ENCODE measurements at regions not wholly inside any gene's neighbourhood (a gene's known extent, or its start where the extent isn't known, plus 50 kb on each side); places are given as distances from the start of the nearest gene placed in this dataset.
A peak's percentile ranks its signal among the peaks of the same experiment; 100 is the strongest.

DNA sequence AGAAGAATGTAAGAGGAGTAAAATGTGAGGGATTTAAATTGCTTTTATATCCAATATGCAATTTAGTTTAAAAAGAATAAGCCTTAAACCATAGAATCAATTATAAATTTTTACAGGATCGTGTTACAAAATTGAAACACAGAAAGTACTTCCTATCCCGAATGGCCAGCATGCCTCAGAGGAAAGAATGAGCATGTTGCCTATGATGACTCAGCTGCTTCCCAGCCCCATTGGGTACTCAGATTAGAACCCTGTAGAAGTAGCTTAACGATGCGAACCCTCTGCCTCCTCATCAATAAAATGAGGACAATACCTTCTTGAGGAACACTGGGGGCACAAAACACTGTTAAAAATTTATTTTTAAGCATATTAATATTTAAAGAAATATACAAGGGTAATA is 113.4 kb upstream of the CDK1 start:
- DNase-seq (ENCODE audit: low spot score), result no peak

DNA sequence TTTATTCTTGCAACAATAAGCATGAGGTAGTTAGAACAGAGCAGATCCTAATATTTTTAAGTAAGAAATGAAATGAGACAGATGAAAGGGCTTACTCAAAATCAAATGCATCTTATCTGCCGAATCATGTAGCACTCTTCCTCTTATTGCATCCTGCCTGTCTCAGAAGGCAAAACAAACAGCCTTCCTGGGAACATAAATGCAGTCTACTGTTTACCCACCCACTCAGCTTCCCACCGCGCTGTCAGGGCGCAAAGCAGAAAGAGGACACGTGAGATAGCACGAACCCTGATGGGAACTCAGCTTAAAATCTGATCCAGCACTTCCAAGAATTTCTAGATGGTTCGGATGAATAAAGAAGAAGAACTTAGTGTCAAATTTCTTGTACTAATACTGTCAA is 114.4 kb upstream of the CDK1 start:
- DNase-seq (ENCODE audit: low spot score), result no peak

DNA sequence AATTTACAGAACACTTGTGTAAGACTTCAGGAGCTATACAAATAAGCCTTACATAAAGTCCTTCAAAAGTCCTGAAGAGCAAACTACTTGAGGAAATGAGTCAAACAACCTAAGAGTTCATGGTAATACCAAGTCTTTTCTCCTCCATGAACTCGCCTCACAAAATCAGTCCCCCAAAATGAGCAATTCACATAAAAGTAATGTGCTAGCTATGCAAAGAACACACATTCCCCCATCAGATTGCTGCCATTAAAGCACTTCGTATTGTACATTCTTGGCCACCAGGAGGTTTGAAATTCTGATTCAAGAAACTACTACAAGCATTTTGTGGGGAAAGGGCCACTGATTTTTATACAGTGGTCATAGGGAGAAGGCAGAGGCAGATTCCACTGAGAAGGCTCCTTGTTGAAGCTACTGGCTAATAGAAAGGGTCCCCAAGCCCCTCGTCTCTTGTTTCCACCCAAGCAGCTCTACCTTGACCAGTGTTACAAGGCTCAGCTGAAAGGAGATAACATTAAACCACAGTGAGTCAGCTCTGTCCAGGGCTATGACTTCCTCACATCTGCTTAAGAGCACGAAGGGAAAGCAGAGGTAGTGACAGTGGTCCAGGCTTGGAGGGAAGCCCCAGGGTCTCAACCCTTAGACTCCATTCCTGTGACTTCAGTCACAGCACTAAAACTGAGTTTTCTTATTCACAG is 115.2 kb upstream of the CDK1 start:
- peak; percentile 7 for DNase-seq (ENCODE audit: low spot score)

DNA sequence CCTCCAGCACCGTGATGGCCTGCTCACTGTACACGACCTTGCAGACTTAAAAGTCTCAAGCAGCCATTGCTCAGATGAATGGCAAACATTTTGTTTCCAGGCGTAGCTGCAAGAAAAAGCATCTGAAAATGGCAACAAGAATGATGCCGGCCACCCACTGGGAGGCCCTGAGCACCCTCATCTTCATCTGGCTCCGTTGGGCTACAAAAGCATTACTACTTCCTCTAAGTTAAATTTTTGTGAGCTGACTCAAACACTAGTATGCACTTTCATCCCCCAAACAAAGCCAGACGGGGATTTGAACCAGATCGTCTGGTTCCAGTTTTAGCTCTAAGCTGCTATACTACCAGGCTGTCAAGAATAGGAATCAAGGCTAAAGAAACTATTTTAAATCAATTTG is 116.6 kb upstream of the CDK1 start:
- no peak for DNase-seq (ENCODE audit: low spot score)

DNA sequence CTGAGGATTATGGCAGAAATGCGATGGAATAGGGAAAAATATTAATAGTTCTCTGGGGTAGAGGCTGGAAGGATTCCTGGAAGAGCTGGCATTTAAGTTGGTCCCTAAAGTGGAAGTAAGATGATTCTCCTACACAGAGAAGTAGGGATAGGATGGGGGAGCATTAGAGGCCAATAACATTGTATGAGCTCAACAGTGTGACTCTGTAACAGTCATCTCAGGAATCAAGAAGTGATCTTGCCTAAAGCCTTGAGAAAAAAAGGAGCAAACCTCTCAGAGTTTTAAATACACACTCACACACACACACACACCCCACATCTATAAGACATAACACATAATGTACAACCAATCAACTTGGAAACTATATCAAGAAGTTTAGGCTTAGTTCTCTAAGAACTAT is 117.7 kb upstream of the CDK1 start:
- DNase-seq (ENCODE audit: low spot score), result no peak

DNA sequence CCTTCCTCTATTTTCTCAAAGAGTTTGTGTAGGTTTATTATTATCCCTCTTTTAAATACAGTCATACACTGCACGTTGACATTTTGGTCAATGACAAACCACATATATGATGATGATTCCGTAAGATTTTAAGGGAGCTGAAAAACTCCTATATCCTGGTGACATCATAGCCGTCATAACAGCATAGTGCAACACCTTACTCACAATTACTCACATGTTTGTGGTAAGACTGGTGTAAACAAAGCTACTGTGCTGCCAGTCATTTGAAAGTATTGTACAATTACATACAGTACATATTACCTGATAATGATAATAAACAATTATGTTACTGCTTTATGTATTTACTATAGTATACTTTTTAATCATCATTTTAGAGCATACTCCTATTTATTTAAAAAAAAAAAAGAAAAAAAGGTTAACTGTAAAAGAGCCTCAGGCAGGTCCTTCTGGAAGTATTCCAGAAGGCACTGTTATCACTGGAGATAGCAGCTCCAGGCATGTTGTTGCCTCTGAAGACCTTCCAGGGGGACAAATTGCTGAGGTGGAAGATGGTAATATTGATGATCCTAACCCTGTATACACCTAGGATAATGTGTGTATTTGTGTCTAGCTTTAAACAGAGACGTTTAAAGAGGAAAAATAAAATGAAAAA is 123.3 kb upstream of the CDK1 start:
- DNase-seq (ENCODE audit: low spot score), result no peak

DNA sequence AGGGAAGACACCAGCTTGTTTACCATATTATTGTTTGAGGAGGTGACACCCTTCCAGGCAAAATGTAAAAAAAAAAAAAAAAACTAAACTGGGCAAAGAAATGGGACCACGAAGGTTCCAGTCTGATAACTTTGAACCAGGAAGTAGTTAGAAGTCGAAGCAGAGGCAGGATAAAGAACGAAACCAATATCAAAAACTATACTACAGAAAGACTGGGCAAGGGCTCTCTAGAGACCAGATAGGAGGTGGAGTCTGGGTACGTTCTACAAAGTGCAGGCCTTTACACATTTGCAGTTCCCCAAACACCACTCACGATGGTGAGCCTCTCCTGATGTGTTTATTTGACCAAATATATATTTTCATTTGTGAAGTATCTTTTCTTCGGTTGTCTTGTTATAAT is 125.7 kb upstream of the CDK1 start:
- DNase-seq (ENCODE audit: low spot score), result no peak

DNA sequence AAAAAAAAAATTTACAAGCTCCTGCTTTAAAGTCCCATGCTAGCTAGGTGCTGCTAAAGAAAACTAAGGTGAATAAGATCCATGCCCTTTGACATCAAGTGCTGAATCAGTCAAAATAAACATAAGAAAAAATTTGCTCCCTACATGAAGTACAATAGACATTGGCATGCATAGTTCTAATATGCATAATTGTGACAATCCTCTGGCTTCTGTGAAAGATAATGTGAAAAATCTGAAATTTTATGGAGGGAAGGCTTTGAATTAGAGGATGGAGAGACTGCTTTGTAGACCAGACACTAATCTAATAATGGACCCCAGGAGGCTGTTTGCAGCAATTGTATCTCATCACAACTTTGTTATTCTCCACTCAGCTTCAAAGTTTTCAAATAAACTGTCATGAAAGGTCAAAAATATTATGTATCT is 127.9 kb upstream of the CDK1 start:
- DNase-seq (ENCODE audit: low spot score), result no peak

DNA sequence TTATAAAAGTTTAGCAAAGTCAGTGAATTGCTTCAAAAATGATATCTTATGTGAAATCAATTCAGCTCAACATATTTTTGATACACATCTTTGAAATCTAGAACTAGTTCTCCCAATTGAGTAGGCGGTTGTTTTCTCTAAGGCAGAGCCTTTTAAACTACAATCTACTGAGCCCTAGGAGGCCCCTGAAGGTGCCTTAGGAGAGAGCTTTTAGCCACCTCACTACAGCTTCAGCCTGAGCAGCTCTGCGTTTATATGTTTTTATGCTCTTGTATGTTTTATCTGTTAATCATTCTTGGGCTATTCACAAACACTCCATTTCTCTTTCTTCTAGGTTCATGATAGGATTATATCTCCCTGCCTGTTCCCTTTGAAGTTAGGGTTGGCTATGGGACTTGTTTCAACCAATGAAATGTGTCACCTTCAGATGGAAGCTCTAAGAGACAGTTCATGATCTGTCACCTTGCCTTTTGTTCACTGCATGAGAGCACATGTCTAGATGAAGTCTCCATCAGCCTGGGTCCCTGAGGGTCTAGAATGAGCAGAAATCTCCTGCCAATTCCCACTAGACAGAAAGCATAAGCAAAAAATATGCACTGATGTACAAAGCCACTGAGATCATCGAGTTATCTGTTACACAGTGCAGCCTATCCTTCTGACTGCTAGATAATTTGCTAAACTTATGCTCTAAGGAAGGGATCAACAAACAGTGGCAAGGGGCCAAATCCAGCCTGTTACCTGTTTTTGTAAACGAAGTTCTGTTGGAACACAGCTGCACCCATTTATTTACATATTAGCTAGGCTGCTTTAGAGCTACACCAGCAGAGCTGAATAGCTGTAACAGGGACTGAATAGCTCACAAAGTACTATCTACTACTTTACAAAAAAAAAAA is 128.5 kb upstream of the CDK1 start:
- no peak for DNase-seq (ENCODE audit: low spot score)

DNA sequence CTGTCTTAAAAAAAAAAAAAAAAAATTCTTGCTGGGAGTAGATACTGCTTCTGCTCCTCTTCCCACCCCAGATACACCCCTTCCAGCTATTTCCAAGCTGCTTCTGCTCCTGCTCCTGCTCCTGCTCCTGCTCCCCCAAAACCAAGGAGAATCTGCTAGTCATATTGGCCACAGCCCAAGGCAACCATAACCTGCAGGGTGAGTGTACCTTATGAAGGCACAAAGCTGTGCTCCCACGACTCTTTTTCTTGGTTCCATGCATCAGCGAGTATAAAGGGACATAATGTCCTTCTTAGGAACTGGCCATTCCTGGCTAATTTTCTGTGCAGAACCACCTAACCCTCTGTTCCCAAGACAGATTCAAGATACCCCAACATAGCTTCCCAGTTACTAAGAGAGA is 129.5 kb upstream of the CDK1 start:
- no peak for DNase-seq (ENCODE audit: low spot score)

DNA sequence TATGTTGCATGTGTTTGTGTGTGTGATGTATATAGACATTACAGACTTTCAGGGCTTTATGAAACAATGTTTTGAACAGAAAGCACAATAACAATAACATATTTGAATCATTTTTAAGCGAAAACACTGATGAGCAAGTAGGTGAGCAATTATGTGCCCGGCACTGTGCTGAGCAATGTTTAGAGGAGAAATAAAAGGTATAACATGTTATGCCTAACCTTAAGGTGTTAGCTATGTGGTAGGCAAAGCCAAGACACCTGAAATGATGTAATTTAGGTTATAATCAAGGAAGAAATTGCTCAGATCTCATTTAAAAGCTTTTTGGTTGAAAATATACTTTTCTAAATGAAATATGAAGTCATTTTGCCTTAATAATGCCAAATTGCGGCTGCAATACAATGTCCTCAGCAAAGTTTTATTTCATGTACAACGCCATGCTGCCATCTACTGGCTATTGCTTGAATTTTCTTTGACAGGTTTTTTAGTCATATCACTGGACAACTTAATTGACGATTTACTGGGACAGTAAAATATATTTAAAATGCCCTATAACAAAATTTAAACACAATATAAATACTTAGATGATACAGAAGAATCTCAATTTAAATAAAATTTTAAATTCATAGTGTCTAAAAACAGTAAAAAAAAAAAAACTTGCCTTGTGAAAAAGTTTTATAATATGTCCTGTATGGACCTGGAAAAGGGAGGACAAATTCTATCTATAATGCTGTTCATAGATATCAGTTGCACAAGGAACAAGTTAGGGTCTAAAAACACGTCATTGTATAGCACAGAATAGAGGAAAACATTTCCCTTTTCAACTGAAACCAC is 131.1 kb upstream of the CDK1 start:
- peak; percentile 75 for DNase-seq (ENCODE audit: low spot score)

DNA sequence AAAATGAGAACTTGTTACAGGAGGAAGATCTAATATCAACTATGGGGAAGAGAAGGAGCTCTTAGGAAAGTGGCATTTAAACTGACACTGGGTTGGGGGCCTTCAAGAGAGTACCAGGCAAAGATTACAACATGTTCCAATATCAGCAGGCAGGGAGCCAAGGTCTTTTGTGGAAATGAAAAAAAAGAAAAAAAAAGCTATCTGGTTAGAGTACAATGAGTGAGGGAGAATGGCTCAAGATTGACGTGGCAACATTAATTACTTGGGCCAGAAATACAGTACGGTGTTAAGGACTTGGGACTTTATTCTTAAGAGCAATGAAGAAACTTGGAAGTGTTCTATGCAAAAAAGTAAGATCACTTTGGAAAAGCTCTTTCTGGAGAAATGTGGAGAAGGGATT is 132.3 kb upstream of the CDK1 start:
- DNase-seq (ENCODE audit: low spot score), result no peak

DNA sequence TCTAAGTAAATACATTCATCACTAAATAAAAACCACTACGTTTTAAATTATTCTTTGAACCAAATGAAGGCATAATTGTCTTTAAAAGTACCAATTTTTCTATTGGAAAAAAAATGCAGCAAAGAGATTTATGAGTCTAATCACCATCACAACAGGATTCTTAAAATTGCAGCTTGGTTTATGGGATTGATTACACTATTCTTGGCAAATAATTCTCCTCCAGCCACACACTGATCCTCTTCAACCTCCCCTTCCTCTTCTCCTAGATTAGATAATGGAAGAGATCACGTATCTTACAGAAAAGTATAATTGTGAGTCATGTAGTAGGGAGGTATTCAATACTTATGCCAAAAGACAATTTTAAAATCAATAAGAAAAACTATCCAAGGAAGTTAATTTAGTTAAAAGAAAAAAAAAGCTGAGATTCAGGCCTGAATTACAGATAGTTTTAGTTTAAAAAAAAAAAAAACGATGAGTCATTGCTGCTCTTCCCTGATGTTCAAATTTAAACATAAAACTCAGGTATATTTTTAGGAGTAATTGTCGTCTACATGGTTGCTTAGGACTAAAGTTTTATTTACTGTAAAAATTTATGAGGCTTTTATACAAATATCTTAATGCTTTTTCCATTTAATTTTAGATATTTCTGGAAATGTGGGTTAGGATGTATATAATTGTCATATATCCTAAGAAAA is 133.7 kb upstream of the CDK1 start:
- no peak for DNase-seq (ENCODE audit: low spot score)

DNA sequence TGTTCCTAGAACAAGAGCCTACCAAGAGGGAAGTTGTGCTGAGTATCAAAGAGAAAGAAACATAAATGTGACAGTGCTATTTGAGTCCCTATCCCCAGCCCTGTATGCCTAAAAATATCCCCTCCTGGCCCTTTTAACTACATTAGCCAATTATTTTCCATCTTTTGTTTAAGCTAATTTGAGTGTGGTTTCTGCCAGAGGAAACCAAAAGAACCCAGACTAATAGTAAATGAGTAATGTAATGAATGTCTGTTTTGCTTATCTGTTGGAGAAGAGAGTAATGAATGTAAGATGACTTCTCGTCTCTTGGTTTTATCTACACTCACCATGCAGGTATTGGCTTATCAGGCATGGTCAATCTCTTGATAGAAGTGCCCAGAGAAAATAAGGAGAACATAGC is 134.4 kb upstream of the CDK1 start:
- DNase-seq (ENCODE audit: low spot score), result no peak

DNA sequence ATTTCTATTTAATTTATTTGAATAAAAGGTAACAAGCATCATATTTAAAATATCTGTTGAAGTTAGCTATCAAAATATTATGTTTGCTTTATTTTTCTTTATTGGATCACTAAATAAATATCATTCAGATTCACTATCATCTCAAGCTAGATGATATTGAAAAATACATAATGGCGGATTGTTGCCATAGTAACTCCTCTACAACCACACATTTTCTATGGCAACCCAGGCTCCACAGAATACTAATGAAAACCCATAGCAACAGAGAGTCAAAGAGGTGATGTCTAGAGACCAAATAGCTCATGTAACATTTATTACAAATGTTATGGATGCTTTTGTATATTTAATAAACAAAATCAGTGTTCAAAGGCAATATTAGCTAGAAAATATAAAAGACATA is 148.9 kb upstream of the CDK1 start:
- DNase-seq (ENCODE audit: low spot score), result no peak

DNA sequence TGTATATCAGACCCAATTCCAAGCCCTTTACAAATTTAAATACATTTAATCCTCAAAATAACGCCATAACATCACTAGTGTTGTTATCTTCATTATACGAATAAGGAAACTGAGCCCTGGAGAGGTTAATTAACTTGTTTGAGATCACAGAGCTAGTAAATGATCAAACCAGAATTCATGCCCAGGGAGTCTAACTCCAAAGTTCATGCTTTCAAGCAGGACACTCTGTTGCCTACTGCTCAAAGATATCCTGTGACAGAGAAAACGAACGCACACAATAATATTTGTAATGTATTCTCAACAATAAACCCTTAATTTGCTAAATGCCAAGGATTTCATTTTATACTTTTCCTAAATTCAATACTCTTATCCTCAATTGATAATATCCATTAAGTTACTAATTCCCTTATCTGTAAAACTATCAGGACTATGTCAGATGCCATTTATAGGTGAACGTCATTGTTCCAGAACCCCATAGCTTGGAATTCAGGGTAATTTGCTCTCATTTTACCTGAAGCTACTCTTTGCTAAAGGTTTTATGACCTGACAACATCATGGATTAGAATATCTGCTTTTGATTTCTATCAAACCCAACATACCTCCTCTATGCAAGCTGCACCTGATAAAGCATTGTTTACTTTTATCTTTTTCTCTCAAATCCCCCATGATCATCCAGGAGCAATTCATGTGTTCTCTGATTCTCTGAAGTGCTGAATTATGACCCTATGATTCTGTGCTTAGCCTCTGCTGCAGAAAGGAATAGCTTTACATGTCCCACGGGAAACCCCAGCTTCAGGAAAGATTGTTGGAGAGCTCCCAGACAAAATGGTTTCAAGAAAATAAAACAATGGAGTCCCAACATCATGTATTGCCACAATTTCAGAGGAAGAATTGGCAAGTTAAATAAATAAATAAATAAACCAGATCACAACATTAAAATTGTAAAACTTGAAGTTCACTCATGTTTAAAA is 150.2 kb upstream of the CDK1 start:
- DNase-seq (ENCODE audit: low spot score), result no peak

DNA sequence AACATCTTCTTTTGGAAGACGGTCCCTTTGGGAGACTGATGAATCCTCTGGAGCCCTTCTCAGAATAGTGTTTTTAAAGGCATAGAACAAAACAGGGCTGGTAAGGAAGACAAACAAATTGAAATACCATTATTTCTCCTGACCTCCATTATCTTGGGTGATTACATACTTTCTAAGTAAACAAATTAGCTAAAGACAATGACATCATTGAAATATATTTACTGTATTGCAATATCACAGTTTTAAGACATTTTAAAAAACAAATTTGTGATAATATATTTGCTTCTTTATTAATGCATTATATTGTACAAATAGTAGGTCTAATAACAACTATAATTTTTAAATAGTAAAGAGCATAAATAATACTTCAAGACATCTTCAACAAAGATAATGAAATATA is 152.2 kb upstream of the CDK1 start:
- no peak for DNase-seq (ENCODE audit: low spot score)

DNA sequence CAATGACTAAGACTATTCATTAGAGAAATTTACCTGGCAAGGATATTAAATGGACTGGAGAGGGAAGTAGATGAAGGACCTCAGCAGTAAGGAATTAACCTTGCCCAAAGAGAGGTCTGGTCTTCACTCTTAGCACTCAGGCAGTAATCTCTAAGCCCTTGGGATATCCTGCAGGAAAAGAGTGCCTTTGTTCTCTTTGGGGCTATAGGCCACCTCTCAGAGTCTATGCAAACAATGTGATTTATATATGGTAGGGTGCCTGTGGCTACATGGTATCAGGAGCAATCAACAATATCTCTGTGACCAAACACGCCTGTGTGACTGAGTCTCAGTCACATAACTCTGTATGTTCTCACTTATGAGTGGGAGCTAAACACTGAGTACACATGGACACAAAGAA is 154.7 kb upstream of the CDK1 start:
- DNase-seq (ENCODE audit: low spot score), result no peak

DNA sequence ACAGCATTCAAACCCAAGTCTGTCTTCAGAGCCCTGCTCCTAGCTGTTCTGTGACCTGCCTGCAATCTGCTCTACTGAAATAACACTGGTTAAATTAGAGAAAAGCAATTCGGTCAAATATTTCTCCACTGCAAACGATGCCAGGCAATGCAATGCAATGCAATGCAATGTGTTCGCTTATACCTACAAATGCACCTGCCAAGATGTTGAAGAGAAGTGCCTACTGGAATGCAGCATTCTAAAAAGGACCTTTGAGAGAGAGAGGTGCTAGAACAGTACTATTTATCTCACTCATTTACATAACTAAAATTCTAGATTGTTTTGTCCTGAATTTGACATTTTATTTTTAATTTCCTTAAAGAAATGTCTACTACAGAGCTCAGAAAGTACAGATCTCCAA is 157.3 kb upstream of the CDK1 start:
- DNase-seq (ENCODE audit: low spot score), result no peak

DNA sequence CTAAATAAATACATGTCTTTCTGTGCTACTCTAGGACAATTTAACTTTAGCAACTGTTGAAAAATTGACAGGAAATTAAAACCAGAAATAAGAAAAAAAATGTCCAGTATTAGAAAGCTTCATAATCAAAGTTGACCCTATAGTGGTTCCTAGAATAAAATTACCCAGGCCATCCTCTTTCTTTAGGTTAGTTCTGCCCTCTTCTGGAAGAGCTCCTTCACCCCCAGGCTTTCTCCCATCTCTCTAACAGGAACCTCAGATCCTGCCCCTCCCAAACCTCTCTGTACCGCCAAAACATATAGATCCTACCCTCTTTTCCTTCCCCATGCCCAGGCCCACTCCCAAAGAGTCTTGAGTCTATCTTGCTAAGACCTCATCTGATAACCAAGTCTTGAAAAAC is 159.4 kb upstream of the CDK1 start:
- DNase-seq (ENCODE audit: low spot score), result no peak
